ENCODE measurements at regions not wholly inside any gene's neighbourhood (a gene's known extent, or its start where the extent isn't known, plus 50 kb on each side); places are given as distances from the start of the nearest gene placed in this dataset.

DNA sequence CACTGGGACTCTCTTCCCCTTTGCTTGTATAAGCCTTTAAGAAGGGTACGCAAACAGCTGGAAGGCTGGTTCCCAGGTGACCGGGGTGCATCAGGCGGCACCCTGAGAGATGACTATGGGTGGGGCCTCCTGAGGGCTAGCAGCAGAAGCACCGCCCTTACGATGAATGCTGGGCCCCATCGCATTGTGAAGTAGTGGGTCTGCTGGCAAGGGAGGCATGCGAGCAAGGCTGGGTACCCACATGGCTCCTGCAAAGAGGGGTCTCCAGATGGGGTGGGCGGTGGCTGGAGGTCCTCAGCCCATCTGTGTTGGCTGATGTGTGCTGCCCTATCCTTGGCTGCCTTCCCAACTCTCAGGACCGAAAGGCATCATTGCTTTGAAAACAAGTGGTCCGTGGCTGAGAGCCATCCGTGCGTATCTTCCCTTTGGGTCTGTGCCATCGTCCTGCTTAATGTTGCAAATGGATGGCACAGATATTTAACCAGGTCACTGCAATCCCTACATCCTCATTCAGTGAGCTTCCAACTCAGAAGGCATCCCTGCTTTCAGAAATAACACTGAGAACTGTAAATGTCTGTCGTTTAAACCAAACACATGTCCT lies 83.5 kb upstream of the GPC1 start:
- TF ChIP-seq, protein P1, sequence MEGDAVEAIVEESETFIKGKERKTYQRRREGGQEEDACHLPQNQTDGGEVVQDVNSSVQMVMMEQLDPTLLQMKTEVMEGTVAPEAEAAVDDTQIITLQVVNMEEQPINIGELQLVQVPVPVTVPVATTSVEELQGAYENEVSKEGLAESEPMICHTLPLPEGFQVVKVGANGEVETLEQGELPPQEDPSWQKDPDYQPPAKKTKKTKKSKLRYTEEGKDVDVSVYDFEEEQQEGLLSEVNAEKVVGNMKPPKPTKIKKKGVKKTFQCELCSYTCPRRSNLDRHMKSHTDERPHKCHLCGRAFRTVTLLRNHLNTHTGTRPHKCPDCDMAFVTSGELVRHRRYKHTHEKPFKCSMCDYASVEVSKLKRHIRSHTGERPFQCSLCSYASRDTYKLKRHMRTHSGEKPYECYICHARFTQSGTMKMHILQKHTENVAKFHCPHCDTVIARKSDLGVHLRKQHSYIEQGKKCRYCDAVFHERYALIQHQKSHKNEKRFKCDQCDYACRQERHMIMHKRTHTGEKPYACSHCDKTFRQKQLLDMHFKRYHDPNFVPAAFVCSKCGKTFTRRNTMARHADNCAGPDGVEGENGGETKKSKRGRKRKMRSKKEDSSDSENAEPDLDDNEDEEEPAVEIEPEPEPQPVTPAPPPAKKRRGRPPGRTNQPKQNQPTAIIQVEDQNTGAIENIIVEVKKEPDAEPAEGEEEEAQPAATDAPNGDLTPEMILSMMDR (IDR thresholded peaks at IDR 0.05): no peak
- TF ChIP-seq POLR2A (IDR thresholded peaks at IDR 0.05): no peak

Measured in right lobe of liver (tissue), 4 donors.